Osteocyte (in vitro differentiated cells): ENCODE measurements at regions not wholly inside any gene's neighbourhood (a gene's known extent, or its start where the extent isn't known, plus 50 kb on each side); places are given as distances from the start of the nearest gene placed in this dataset.
"Not testable (repeated sequence)": the region's sequence is repeated elsewhere in the genome, so short reads cannot be mapped to it uniquely, and the experiment has no call there.

Source experiments
- DNase-seq: peaks from one replicate; pipeline ENCODE4 v3.0.0; 2021; ENCODE audit warnings: mixed read lengths; ENCODE audit not compliant: unreplicated experiment; ENCODE audit errors: extremely low spot score
- H3K27ac Mint-ChIP-seq: one replicate; pipeline ENCODE4 v1.8.0; 2021; ENCODE audit warnings: mild to moderate bottlenecking, mixed read lengths; ENCODE audit not compliant: unreplicated experiment
- H3K27me3 Mint-ChIP-seq: one replicate; pipeline ENCODE4 v1.8.0; 2021; ENCODE audit warnings: mixed read lengths; ENCODE audit not compliant: unreplicated experiment
- H3K36me3 Mint-ChIP-seq: one replicate; pipeline ENCODE4 v1.8.0; 2021; ENCODE audit warnings: mixed read lengths; ENCODE audit not compliant: unreplicated experiment
- H3K4me1 Mint-ChIP-seq: one replicate; pipeline ENCODE4 v1.8.0; 2021; ENCODE audit warnings: mixed read lengths; ENCODE audit not compliant: unreplicated experiment
- H3K4me3 Mint-ChIP-seq: one replicate; pipeline ENCODE4 v1.8.0; 2021; ENCODE audit warnings: mild to moderate bottlenecking, moderate library complexity, mixed read lengths; ENCODE audit not compliant: unreplicated experiment
- H3K9me3 Mint-ChIP-seq: one replicate; pipeline ENCODE4 v1.8.0; 2021; ENCODE audit warnings: mixed read lengths; ENCODE audit not compliant: unreplicated experiment
- TF ChIP-seq, protein P1 (sequence below): fragments of 200-600 bp; sonication (generic); IDR thresholded peaks from 2 replicates; pipeline ENCODE4 v1.5.0; 2021; ENCODE audit warnings: antibody characterized with exemption, mild to moderate bottlenecking, moderate library complexity

DNA sequence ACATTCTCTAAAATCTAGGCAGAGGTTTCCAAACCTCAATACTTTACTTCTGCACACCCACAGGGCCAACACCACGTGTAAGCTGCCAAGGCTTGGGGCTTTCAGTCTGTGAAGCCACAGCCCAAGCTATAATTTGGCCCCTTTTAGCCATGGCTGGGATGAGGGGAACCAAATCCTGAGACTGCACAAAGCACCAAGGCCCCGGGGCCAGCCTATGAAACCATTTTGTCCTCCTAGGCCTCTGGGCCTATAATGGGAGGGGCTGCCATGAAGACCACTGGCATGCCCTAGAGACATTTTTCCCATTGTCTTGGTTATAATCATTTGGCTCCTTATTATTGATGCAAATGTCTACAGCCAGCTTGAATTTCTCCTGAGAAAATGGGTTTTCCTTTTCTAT lies 513.0 kb upstream of the ADGRB3 start:
- Mint-ChIP-seq H3K27me3 (no peaks in the 10 kb centered on the region), H3K9me3 (peaks cover 18% of the 10 kb centered on the region), H3K4me3 (no peak overlapping the region), H3K27ac (no peak overlapping the region), H3K36me3 (peaks cover 4% of the 10 kb centered on the region), H3K4me1 (peaks cover 5% of the 10 kb centered on the region)
- no peak for DNase-seq
- TF ChIP-seq, protein P1, sequence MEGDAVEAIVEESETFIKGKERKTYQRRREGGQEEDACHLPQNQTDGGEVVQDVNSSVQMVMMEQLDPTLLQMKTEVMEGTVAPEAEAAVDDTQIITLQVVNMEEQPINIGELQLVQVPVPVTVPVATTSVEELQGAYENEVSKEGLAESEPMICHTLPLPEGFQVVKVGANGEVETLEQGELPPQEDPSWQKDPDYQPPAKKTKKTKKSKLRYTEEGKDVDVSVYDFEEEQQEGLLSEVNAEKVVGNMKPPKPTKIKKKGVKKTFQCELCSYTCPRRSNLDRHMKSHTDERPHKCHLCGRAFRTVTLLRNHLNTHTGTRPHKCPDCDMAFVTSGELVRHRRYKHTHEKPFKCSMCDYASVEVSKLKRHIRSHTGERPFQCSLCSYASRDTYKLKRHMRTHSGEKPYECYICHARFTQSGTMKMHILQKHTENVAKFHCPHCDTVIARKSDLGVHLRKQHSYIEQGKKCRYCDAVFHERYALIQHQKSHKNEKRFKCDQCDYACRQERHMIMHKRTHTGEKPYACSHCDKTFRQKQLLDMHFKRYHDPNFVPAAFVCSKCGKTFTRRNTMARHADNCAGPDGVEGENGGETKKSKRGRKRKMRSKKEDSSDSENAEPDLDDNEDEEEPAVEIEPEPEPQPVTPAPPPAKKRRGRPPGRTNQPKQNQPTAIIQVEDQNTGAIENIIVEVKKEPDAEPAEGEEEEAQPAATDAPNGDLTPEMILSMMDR: no peak

DNA sequence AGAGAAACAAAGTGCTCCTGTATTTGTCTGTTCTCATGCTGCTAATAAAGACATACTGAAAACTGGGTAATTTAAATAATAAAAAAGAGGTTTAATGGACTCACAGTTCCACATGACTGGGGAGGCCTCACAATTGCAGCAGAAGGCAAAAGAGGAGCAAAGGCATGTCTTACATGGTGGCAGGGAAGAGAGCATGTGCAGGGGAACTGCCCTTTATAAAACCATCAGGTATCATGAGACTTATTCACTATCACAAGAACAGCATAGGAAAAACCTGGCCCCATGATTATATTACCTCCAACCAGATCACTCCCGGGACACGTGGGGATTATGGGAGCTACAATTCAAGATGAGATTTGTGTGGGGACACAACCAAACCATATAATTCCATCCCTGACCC lies 514.1 kb upstream of the ADGRB3 start:
- peaks cover 14% of the 10 kb centered on the region for H3K9me3 Mint-ChIP-seq
- H3K4me1 Mint-ChIP-seq, DNase-seq, H3K27ac Mint-ChIP-seq, H3K27me3 Mint-ChIP-seq, H3K4me3 Mint-ChIP-seq, H3K36me3 Mint-ChIP-seq: not testable (repeated sequence)

DNA sequence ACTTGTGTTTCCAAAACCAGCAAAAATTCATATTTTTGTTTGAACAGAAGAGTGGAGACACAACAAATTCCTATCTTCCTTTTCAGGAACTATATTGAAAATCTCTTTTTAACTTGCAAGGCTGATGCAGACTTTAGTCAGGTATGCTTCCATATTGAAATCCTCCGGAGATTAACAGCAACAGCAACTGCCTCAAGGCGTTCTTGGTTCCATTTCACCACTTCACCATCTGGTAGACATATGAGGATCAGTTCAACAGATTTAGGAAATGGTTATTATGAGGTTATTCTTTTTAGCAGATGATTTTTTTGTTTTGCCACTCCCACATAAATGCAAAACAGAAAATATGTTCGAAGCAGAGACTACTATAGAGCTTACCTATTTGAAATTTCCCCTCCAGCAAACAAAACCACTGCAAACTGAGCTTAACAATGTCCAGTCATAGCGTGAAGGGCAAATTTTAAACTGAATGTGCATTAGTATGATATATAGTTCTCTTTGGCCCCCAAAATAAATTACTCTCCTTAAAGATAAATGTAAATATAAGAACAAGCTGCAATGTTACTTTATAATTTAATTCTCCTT lies 520.5 kb upstream of the ADGRB3 start:
- Mint-ChIP-seq H3K4me1 (peaks cover 15% of the 10 kb centered on the region), H3K27ac (no peak overlapping the region), H3K9me3 (no peaks in the 10 kb centered on the region), H3K4me3 (no peak overlapping the region), H3K27me3 (no peaks in the 10 kb centered on the region), H3K36me3 (no peaks in the 10 kb centered on the region)
- TF ChIP-seq, protein P1: no peak
- no peak for DNase-seq

DNA sequence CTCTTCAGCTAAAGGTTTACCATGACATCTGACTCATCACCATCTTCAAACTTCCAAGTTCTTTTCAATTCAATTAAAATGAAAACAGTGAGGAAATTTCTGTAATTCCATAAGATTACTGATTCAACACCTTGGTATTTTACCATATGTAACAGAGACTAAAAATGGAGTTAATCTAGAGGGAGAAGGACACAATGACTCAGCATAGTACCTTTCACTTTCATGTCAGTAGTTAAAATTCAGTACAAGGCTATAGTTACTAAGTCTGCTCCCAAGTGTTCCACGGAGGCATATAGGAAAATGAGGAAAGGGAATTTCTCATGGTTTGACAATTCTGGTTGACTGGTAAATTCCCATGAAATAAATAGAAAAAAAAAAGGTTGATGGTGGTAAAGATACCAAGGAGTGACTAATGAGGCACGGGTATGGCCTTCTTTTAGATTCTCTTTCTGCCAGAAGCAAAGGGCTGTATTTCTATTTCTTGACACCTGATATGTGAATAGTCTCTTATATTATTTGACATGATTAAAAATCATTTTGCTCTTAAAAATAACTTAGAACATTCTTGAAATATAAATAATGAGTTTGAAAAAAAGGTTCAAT lies 526.7 kb upstream of the ADGRB3 start:
- H3K36me3 Mint-ChIP-seq: no peaks in the 10 kb centered on the region
- TF ChIP-seq, protein P1: no peak
- peak overlapping the region; percentile 75 for H3K27ac Mint-ChIP-seq
- H3K4me3 Mint-ChIP-seq: no peak overlapping the region
- H3K4me1 Mint-ChIP-seq: peaks cover 23% of the 10 kb centered on the region
- peaks cover 4% of the 10 kb centered on the region for H3K9me3 Mint-ChIP-seq
- DNase-seq: no peak
- H3K27me3 Mint-ChIP-seq: no peaks in the 10 kb centered on the region

DNA sequence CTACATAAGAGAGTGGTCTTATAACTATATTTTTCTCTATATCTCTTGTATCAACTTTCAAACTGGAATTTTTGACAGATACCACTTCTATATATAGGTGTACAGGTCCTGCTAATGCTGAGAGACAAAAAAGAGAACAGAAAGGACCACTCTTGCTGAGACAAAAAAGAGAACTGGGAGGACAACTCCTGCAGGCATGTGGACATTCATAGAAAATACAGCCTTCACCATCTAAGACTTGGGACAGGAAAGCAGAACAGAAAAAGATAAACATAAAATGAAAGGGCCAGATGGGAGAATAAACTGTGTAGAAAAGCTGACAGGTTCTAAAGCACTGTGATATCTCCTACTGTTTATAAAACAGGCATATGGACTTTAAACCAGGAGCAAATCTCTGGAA lies 541.0 kb upstream of the ADGRB3 start:
- no peaks in the 10 kb centered on the region for H3K9me3 Mint-ChIP-seq
- TF ChIP-seq, protein P1: no peak
- no peak overlapping the region for H3K4me3 Mint-ChIP-seq
- H3K36me3 Mint-ChIP-seq: no peaks in the 10 kb centered on the region
- no peak for DNase-seq
- H3K27me3 Mint-ChIP-seq: no peaks in the 10 kb centered on the region
- no peaks in the 10 kb centered on the region for H3K4me1 Mint-ChIP-seq
- H3K27ac Mint-ChIP-seq: no peak overlapping the region
